ENCODE measurements at regions not wholly inside any gene's neighbourhood (a gene's known extent, or its start where the extent isn't known, plus 50 kb on each side); places are given as distances from the start of the nearest gene placed in this dataset.
A peak's percentile ranks its signal among the peaks of the same experiment; 100 is the strongest.

GRCh38 chr1:232364654-232365382 is 265.1 kb downstream of the SIPA1L2 start:
- no peak overlapping the region for H3K9ac ChIP-seq
- no peaks in the 10 kb centered on the region for H3K4me1 Mint-ChIP-seq
- peaks cover 2% of the 10 kb centered on the region for H3K27me3 Mint-ChIP-seq (ENCODE audit: insufficient read depth, low read depth)
- H3K36me3 Mint-ChIP-seq: no peaks in the 10 kb centered on the region
- H3K4me2 ChIP-seq: no peak overlapping the region
- peaks cover 7% of the 10 kb centered on the region for H3F3A ChIP-seq (ENCODE audit: low read depth)
- no peaks in the 10 kb centered on the region for H3K4me1 ChIP-seq
- H3K9me3 ChIP-seq (ENCODE audit: low read depth): no peaks in the 10 kb centered on the region
- no peaks in the 10 kb centered on the region for H4K20me1 ChIP-seq (ENCODE audit: low read depth)
- no peak overlapping the region for H3K27ac Mint-ChIP-seq
- no peak overlapping the region for H3K27ac ChIP-seq
- no peaks in the 10 kb centered on the region for H3K79me2 ChIP-seq (ENCODE audit: low read depth)
- H3K9me3 Mint-ChIP-seq: no peaks in the 10 kb centered on the region
- DNase-seq (ENCODE audit: low spot score): no peak
- no peak overlapping the region for H2AFZ ChIP-seq (replicated peaks)
- no peak overlapping the region for H3K4me3 ChIP-seq
- H3K27me3 ChIP-seq: no peaks in the 10 kb centered on the region
- TF ChIP-seq EZH2 (IDR thresholded peaks at IDR 0.05) (no peak), EZH2phosphoT487 (IDR thresholded peaks at IDR 0.05) (no peak), CTCF (IDR thresholded peaks at IDR 0.05) (no peak)
- no peak overlapping the region for H3K4me3 Mint-ChIP-seq
- H3K36me3 ChIP-seq: no peaks in the 10 kb centered on the region

- Histone ChIP-seq H3K4me3 (no peak overlapping the region), H3F3A (ENCODE audit: low read depth) (peaks cover 7% of the 10 kb centered on the region), H3K36me3 (no peaks in the 10 kb centered on the region), H2AFZ (replicated peaks) (no peak overlapping the region), H3K27me3 (no peaks in the 10 kb centered on the region), H3K27ac (no peak overlapping the region), H3K79me2 (ENCODE audit: low read depth) (no peaks in the 10 kb centered on the region), H4K20me1 (ENCODE audit: low read depth) (no peaks in the 10 kb centered on the region), H3K9me3 (ENCODE audit: low read depth) (no peaks in the 10 kb centered on the region), H3K4me1 (peaks cover under 1% of the 10 kb centered on the region), H3K4me2 (no peak overlapping the region), H3K9ac (no peak overlapping the region)
- Mint-ChIP-seq H3K4me3 (no peak overlapping the region), H3K27ac (no peak overlapping the region), H3K4me1 (no peaks in the 10 kb centered on the region), H3K9me3 (no peaks in the 10 kb centered on the region), H3K36me3 (no peaks in the 10 kb centered on the region), H3K27me3 (ENCODE audit: insufficient read depth, low read depth) (peaks cover 2% of the 10 kb centered on the region)
- TF ChIP-seq CTCF (IDR thresholded peaks at IDR 0.05) (no peak), EZH2phosphoT487 (IDR thresholded peaks at IDR 0.05) (no peak), EZH2 (IDR thresholded peaks at IDR 0.05) (no peak)
- DNase-seq (ENCODE audit: low spot score): no peak
These were observed 266.9 kb downstream of the SIPA1L2 start for GRCh38 chr1:232363008-232363407.

- TF ChIP-seq EZH2phosphoT487 (IDR thresholded peaks at IDR 0.05): no peak
- no peak for TF ChIP-seq CTCF (IDR thresholded peaks at IDR 0.05)
- TF ChIP-seq EZH2 (IDR thresholded peaks at IDR 0.05): no peak
These were observed 272.5 kb downstream of the SIPA1L2 start for GRCh38 chr1:232357416-232357815.

More at GRCh38 chr1:232357416-232357815, 272.5 kb downstream of the SIPA1L2 start:
- no peak for DNase-seq (ENCODE audit: low spot score)
- Histone ChIP-seq H2AFZ (replicated peaks) (no peak overlapping the region), H3K27me3 (no peaks in the 10 kb centered on the region), H3K79me2 (ENCODE audit: low read depth) (no peaks in the 10 kb centered on the region), H3K9me3 (ENCODE audit: low read depth) (no peaks in the 10 kb centered on the region), H3K4me2 (peak overlapping the region; percentile 10), H3K27ac (no peak overlapping the region), H3F3A (ENCODE audit: low read depth) (no peaks in the 10 kb centered on the region), H4K20me1 (ENCODE audit: low read depth) (no peaks in the 10 kb centered on the region), H3K36me3 (no peaks in the 10 kb centered on the region), H3K9ac (no peak overlapping the region), H3K4me3 (no peak overlapping the region), H3K4me1 (peaks cover 8% of the 10 kb centered on the region)
- Mint-ChIP-seq H3K27me3 (ENCODE audit: insufficient read depth, low read depth) (no peaks in the 10 kb centered on the region), H3K36me3 (no peaks in the 10 kb centered on the region), H3K9me3 (no peaks in the 10 kb centered on the region), H3K27ac (no peak overlapping the region), H3K4me1 (no peaks in the 10 kb centered on the region), H3K4me3 (no peak overlapping the region)
